C4-2B (cell line): ENCODE measurements at regions not wholly inside any gene's neighbourhood (a gene's known extent, or its start where the extent isn't known, plus 50 kb on each side); places are given as distances from the start of the nearest gene placed in this dataset.

Experiments
- CTCF ChIP-seq: fragments of 450-650 bp; conservative IDR thresholded peaks from 2 replicates; pipeline ENCODE4 v1.5.1; 2017; ENCODE audit warnings: mild to moderate bottlenecking
- ZFX ChIP-seq: fragments of 450-650 bp; IDR thresholded peaks from 2 replicates; pipeline ENCODE4 v1.6.1; 2017

- TF ChIP-seq CTCF (no peak), ZFX (no peak)
Observed at GRCh38 chr3:102302020-102302419, 132.8 kb upstream of the ZPLD1 start.
